ENCODE measurements at regions not wholly inside any gene's neighbourhood (a gene's known extent, or its start where the extent isn't known, plus 50 kb on each side); places are given as distances from the start of the nearest gene placed in this dataset.

- H3K4me3 ChIP-seq (ENCODE audit: low read depth, low read length) = no peak overlapping the region
- ChIA-PET CTCF (no interaction called here), POLR2A (no interaction called here)
- TF ChIP-seq CTCF (IDR thresholded peaks at IDR 0.05; ENCODE audit: insufficient read depth, low read length, missing control alignments) = no peak
- no peak for DNase-seq (ENCODE audit: low read depth, low spot score)
These were observed 191.1 kb downstream of the RSL24D1 start for GRCh38 chr15:55005679-55006078.

- CTCF ChIA-PET = no interaction called here
- POLR2A ChIA-PET = no interaction called here
- no peak for DNase-seq (ENCODE audit: low read depth, low spot score)
- no peak for TF ChIP-seq CTCF (IDR thresholded peaks at IDR 0.05; ENCODE audit: insufficient read depth, low read length, missing control alignments)
- no peak overlapping the region for H3K4me3 ChIP-seq (ENCODE audit: low read depth, low read length)
These were observed 192.5 kb downstream of the RSL24D1 start for GRCh38 chr15:55003965-55004873.

- TF ChIP-seq CTCF (IDR thresholded peaks at IDR 0.05; ENCODE audit: insufficient read depth, low read length, missing control alignments) = no peak
- no peak overlapping the region for H3K4me3 ChIP-seq (ENCODE audit: low read depth, low read length)
- ChIA-PET POLR2A (no interaction called here), CTCF (no interaction called here)
- no peak for DNase-seq (ENCODE audit: low read depth, low spot score)
These were observed 198.1 kb downstream of the RSL24D1 start for GRCh38 chr15:54998661-54999060.

- no peak for TF ChIP-seq CTCF (IDR thresholded peaks at IDR 0.05; ENCODE audit: insufficient read depth, low read length, missing control alignments)
- no peak overlapping the region for H3K4me3 ChIP-seq (ENCODE audit: low read depth, low read length)
- ChIA-PET POLR2A (no interaction called here), CTCF (no interaction called here)
- no peak for DNase-seq (ENCODE audit: low read depth, low spot score)
These were observed 205.9 kb downstream of the RSL24D1 start for GRCh38 chr15:54990793-54991192.

- H3K4me3 ChIP-seq (ENCODE audit: low read depth, low read length) = no peak overlapping the region
- POLR2A ChIA-PET = no interaction called here
- no peak for TF ChIP-seq CTCF (IDR thresholded peaks at IDR 0.05; ENCODE audit: insufficient read depth, low read length, missing control alignments)
- CTCF ChIA-PET = no interaction called here
- no peak for DNase-seq (ENCODE audit: low read depth, low spot score)
These were observed 208.9 kb downstream of the RSL24D1 start for GRCh38 chr15:54987881-54988280.

GRCh38 chr15:54979964-54980363 lies 216.8 kb downstream of the RSL24D1 start:
- DNase-seq (ENCODE audit: low read depth, low spot score) = no peak
- CTCF ChIA-PET = no interaction called here
- POLR2A ChIA-PET = no interaction called here
- no peak overlapping the region for H3K4me3 ChIP-seq (ENCODE audit: low read depth, low read length)
- TF ChIP-seq CTCF (IDR thresholded peaks at IDR 0.05; ENCODE audit: insufficient read depth, low read length, missing control alignments) = no peak

Measured in AG04449 (cell line).